ENCODE measurements at regions not wholly inside any gene's neighbourhood (a gene's known extent, or its start where the extent isn't known, plus 50 kb on each side); places are given as distances from the start of the nearest gene placed in this dataset.

GRCh38 chr2:238649936-238650518, 197.9 kb upstream of the TWIST2 start:
- Histone ChIP-seq H3K27ac (ENCODE audit: low read depth in 1 of 2, low read length in 2 of 2) (no peak overlapping the region), H3K4me3 (ENCODE audit: low read length in 2 of 2) (no peak overlapping the region), H3K4me1 (ENCODE audit: control insufficient read depth in 1 of 2, insufficient read depth in 2 of 2, low read length in 2 of 2) (peaks cover 0 to 4% of the 10 kb centered on the region in 2 donors), H3K9me3 (ENCODE audit: control insufficient read depth, low read length) (no peaks in the 10 kb centered on the region), H3K27me3 (ENCODE audit: control insufficient read depth in 1 of 2, insufficient read depth in 2 of 2, low read length in 1 of 2) (no peaks in the 10 kb centered on the region), H3K36me3 (ENCODE audit: control insufficient read depth in 1 of 2, insufficient read depth in 2 of 2, low read length in 1 of 2) (no peaks in the 10 kb centered on the region)
- ATAC-seq (ENCODE audit: low FRiP score) (no peak), DNase-seq (no peak)
- 95 to 98% methylated on average over 10 of the region's 10 CpGs for WGBS, 2 donors
- intact Hi-C loops (cut with DNase I) = no loop called here

GRCh38 chr2:238650536-238650935, 197.3 kb upstream of the TWIST2 start:
- Histone ChIP-seq H3K9me3 (ENCODE audit: control insufficient read depth, low read length) (no peaks in the 10 kb centered on the region), H3K27me3 (ENCODE audit: control insufficient read depth in 1 of 2, insufficient read depth in 2 of 2, low read length in 1 of 2) (no peaks in the 10 kb centered on the region), H3K4me1 (ENCODE audit: control insufficient read depth in 1 of 2, insufficient read depth in 2 of 2, low read length in 2 of 2) (peaks cover 0 to 4% of the 10 kb centered on the region in 2 donors), H3K27ac (ENCODE audit: low read depth in 1 of 2, low read length in 2 of 2) (no peak overlapping the region), H3K36me3 (ENCODE audit: control insufficient read depth in 1 of 2, insufficient read depth in 2 of 2, low read length in 1 of 2) (no peaks in the 10 kb centered on the region), H3K4me3 (ENCODE audit: low read length in 2 of 2) (no peak overlapping the region)
- intact Hi-C loops (cut with DNase I) = no loop called here
- WGBS, 2 donors = 94% methylated on average over 5 of the region's 5 CpGs
- no peak for DNase-seq
- no peak for ATAC-seq (ENCODE audit: low FRiP score)

- no peaks in the 10 kb centered on the region for H3K4me1 ChIP-seq (ENCODE audit: control insufficient read depth in 1 of 2, insufficient read depth in 2 of 2, low read length in 2 of 2)
- DNase-seq = no peak
- 75 to 87% methylated on average over 5 of the region's 5 CpGs for WGBS, 2 donors
- no peak overlapping the region for H3K4me3 ChIP-seq (ENCODE audit: low read length in 2 of 2)
- no peaks in the 10 kb centered on the region for H3K9me3 ChIP-seq (ENCODE audit: control insufficient read depth, low read length)
- no peak overlapping the region for H3K27ac ChIP-seq (ENCODE audit: low read depth in 1 of 2, low read length in 2 of 2)
- intact Hi-C loops (cut with DNase I) = no loop called here
- H3K36me3 ChIP-seq (ENCODE audit: control insufficient read depth in 1 of 2, insufficient read depth in 2 of 2, low read length in 1 of 2) = no peaks in the 10 kb centered on the region
- ATAC-seq (ENCODE audit: low FRiP score) = no peak
- no peaks in the 10 kb centered on the region for H3K27me3 ChIP-seq (ENCODE audit: control insufficient read depth in 1 of 2, insufficient read depth in 2 of 2, low read length in 1 of 2)
Measured at GRCh38 chr2:238651306-238652052, 196.4 kb upstream of the TWIST2 start.

- DNase-seq (no peak), ATAC-seq (ENCODE audit: low FRiP score) (peak; percentile 12)
- WGBS, 2 donors = 94 to 95% methylated on average over 15 of the region's 15 CpGs
- intact Hi-C loops (cut with DNase I) = no loop called here
- no peak overlapping the region for H3K4me3 ChIP-seq (ENCODE audit: low read length in 2 of 2)
- H3K27me3 ChIP-seq (ENCODE audit: control insufficient read depth in 1 of 2, insufficient read depth in 2 of 2, low read length in 1 of 2) = no peaks in the 10 kb centered on the region
- H3K4me1 ChIP-seq (ENCODE audit: control insufficient read depth in 1 of 2, insufficient read depth in 2 of 2, low read length in 2 of 2) = no peaks in the 10 kb centered on the region
- no peak overlapping the region for H3K27ac ChIP-seq (ENCODE audit: low read depth in 1 of 2, low read length in 2 of 2)
- no peaks in the 10 kb centered on the region for H3K36me3 ChIP-seq (ENCODE audit: control insufficient read depth in 1 of 2, insufficient read depth in 2 of 2, low read length in 1 of 2)
- H3K9me3 ChIP-seq (ENCODE audit: control insufficient read depth, low read length) = no peaks in the 10 kb centered on the region
Measured at GRCh38 chr2:238652053-238652770, 195.7 kb upstream of the TWIST2 start.

- no peaks in the 10 kb centered on the region for H3K4me1 ChIP-seq (ENCODE audit: control insufficient read depth in 1 of 2, insufficient read depth in 2 of 2, low read length in 2 of 2)
- no peak overlapping the region for H3K27ac ChIP-seq (ENCODE audit: low read depth in 1 of 2, low read length in 2 of 2)
- no peak for ATAC-seq (ENCODE audit: low FRiP score)
- no peaks in the 10 kb centered on the region for H3K36me3 ChIP-seq (ENCODE audit: control insufficient read depth in 1 of 2, insufficient read depth in 2 of 2, low read length in 1 of 2)
- intact Hi-C loops (cut with DNase I) = no loop called here
- no peak overlapping the region for H3K4me3 ChIP-seq (ENCODE audit: low read length in 2 of 2)
- WGBS, 2 donors = 95 to 98% methylated on average over 9 to 10 of the region's 13 CpGs
- H3K9me3 ChIP-seq (ENCODE audit: control insufficient read depth, low read length) = no peaks in the 10 kb centered on the region
- no peak for DNase-seq
- H3K27me3 ChIP-seq (ENCODE audit: control insufficient read depth in 1 of 2, insufficient read depth in 2 of 2, low read length in 1 of 2) = no peaks in the 10 kb centered on the region
Measured at GRCh38 chr2:238652771-238653157, 195.1 kb upstream of the TWIST2 start.

- no peaks in the 10 kb centered on the region for H3K36me3 ChIP-seq (ENCODE audit: control insufficient read depth in 1 of 2, insufficient read depth in 2 of 2, low read length in 1 of 2)
- no peak overlapping the region for H3K27ac ChIP-seq (ENCODE audit: low read depth in 1 of 2, low read length in 2 of 2)
- 82 to 87% methylated on average over 13 of the region's 13 CpGs for WGBS, 2 donors
- DNase-seq (no peak), ATAC-seq (ENCODE audit: low FRiP score) (no peak)
- no peaks in the 10 kb centered on the region for H3K9me3 ChIP-seq (ENCODE audit: control insufficient read depth, low read length)
- intact Hi-C loops (cut with DNase I) = no loop called here
- H3K4me3 ChIP-seq (ENCODE audit: low read length in 2 of 2) = no peak overlapping the region
- H3K27me3 ChIP-seq (ENCODE audit: control insufficient read depth in 1 of 2, insufficient read depth in 2 of 2, low read length in 1 of 2) = no peaks in the 10 kb centered on the region
- no peaks in the 10 kb centered on the region for H3K4me1 ChIP-seq (ENCODE audit: control insufficient read depth in 1 of 2, insufficient read depth in 2 of 2, low read length in 2 of 2)
Measured at GRCh38 chr2:238653431-238654109, 194.3 kb upstream of the TWIST2 start.

- Histone ChIP-seq H3K27me3 (ENCODE audit: control insufficient read depth in 1 of 2, insufficient read depth in 2 of 2, low read length in 1 of 2) (no peaks in the 10 kb centered on the region), H3K9me3 (ENCODE audit: control insufficient read depth, low read length) (no peaks in the 10 kb centered on the region), H3K4me1 (ENCODE audit: control insufficient read depth in 1 of 2, insufficient read depth in 2 of 2, low read length in 2 of 2) (no peaks in the 10 kb centered on the region), H3K27ac (ENCODE audit: low read depth in 1 of 2, low read length in 2 of 2) (no peak overlapping the region), H3K4me3 (ENCODE audit: low read length in 2 of 2) (no peak overlapping the region), H3K36me3 (ENCODE audit: control insufficient read depth in 1 of 2, insufficient read depth in 2 of 2, low read length in 1 of 2) (no peaks in the 10 kb centered on the region)
- 83 to 85% methylated on average over 8 of the region's 8 CpGs for WGBS, 2 donors
- intact Hi-C loops (cut with DNase I) = no loop called here
- ATAC-seq (ENCODE audit: low FRiP score) = no peak
- no peak for DNase-seq
Measured at GRCh38 chr2:238654479-238655197, 193.2 kb upstream of the TWIST2 start.

GRCh38 chr2:238655198-238655860, 192.6 kb upstream of the TWIST2 start:
- ATAC-seq (ENCODE audit: low FRiP score) = no peak
- H3K27ac ChIP-seq (ENCODE audit: low read depth in 1 of 2, low read length in 2 of 2) = no peak overlapping the region
- H3K4me1 ChIP-seq (ENCODE audit: control insufficient read depth in 1 of 2, insufficient read depth in 2 of 2, low read length in 2 of 2) = no peaks in the 10 kb centered on the region
- intact Hi-C loops (cut with DNase I) = no loop called here
- DNase-seq = no peak
- no peaks in the 10 kb centered on the region for H3K27me3 ChIP-seq (ENCODE audit: control insufficient read depth in 1 of 2, insufficient read depth in 2 of 2, low read length in 1 of 2)
- no peaks in the 10 kb centered on the region for H3K9me3 ChIP-seq (ENCODE audit: control insufficient read depth, low read length)
- H3K36me3 ChIP-seq (ENCODE audit: control insufficient read depth in 1 of 2, insufficient read depth in 2 of 2, low read length in 1 of 2) = no peaks in the 10 kb centered on the region
- H3K4me3 ChIP-seq (ENCODE audit: low read length in 2 of 2) = no peak overlapping the region
- 78 to 86% methylated on average over 7 of the region's 7 CpGs for WGBS, 2 donors

Data from aorta (tissue), 5 donors.